ENCODE measurements at regions not wholly inside any gene's neighbourhood (a gene's known extent, or its start where the extent isn't known, plus 50 kb on each side); places are given as distances from the start of the nearest gene placed in this dataset.

DNA sequence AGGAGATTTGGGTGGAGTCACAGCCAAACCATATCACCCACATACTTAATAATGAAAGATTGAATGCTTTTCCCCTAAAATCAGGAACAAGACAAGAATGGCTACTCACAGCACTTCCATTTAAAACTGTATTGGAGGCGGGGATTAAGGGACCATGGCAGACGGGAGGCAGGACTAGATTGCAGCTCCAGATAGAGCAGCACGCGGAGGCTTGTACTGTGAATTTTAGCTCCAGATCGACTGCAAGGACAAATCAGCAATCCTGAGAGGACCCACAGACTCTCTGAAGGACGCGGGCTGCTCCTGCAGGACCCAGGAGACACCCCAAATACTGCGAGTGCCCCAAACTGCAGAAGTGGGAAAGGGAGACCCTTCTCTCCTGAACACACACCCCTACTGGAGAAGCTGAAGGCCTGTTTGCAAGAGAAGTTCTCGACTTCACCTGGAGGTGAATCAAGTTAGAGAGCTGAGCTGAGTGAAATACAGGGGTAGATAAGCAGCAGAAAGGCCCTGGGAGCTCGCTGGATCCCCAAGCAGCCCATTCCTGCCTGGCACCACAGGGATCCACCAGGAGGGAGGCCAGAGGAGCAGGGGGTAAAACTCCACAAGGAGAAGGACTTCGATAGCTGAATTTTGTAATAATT is 207.4 kb upstream of the INTU start:
- TF ChIP-seq CTCF (IDR thresholded peaks at IDR 0.05; ENCODE audit: insufficient read depth, low read depth, low read length), result no peak
- no peak for TF ChIP-seq EZH2 (IDR thresholded peaks at IDR 0.05; ENCODE audit: insufficient read depth, low read length)
